ENCODE measurements at regions not wholly inside any gene's neighbourhood (a gene's known extent, or its start where the extent isn't known, plus 50 kb on each side); places are given as distances from the start of the nearest gene placed in this dataset.

DNA sequence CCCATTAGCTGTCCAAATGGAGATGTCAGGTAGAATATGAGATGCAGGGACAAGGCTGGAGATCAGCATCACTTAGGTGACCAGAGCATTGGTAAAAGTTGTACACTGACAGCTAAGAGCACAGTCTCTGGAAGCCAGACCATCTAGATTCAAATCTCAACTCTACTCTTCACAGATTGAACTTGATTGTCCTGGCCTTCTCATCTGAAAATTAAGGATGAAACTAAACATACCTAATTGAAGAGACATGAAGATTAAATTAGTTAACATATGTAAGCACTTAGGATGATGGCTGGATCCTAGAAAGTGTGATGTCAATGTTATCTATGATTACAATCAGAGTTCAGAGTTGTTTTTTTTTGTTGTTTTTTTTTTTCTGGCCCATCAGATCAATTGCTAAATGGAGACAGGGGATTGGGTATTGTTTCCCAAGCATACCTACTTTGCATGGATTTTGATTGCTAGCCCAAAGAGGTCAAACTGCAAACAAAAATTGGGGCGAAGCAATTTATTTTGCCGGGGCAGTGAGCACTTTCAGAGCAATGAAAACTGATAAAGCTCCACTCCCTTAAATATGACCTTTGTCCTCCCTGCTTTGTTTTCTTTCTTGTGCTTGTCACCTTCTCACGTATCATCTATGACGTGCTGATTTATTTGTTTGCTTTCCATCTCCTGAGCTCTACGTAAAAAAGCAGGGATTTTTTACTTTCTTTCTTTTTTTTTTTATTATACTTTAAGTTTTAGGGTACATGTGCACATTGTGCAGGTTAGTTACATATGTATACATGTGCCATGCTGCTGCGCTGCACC is 217.6 kb upstream of the CPHXL start:
- TF ChIP-seq, protein P1, sequence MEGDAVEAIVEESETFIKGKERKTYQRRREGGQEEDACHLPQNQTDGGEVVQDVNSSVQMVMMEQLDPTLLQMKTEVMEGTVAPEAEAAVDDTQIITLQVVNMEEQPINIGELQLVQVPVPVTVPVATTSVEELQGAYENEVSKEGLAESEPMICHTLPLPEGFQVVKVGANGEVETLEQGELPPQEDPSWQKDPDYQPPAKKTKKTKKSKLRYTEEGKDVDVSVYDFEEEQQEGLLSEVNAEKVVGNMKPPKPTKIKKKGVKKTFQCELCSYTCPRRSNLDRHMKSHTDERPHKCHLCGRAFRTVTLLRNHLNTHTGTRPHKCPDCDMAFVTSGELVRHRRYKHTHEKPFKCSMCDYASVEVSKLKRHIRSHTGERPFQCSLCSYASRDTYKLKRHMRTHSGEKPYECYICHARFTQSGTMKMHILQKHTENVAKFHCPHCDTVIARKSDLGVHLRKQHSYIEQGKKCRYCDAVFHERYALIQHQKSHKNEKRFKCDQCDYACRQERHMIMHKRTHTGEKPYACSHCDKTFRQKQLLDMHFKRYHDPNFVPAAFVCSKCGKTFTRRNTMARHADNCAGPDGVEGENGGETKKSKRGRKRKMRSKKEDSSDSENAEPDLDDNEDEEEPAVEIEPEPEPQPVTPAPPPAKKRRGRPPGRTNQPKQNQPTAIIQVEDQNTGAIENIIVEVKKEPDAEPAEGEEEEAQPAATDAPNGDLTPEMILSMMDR (IDR thresholded peaks at IDR 0.05; ENCODE audit: low read depth, low read length), result no peak
- TF ChIP-seq EZH2phosphoT487 (IDR thresholded peaks at IDR 0.05; ENCODE audit: low read depth), result no peak

Measured in OCI-LY3 (cell line).